ENCODE measurements at regions not wholly inside any gene's neighbourhood (a gene's known extent, or its start where the extent isn't known, plus 50 kb on each side); places are given as distances from the start of the nearest gene placed in this dataset.

DNA sequence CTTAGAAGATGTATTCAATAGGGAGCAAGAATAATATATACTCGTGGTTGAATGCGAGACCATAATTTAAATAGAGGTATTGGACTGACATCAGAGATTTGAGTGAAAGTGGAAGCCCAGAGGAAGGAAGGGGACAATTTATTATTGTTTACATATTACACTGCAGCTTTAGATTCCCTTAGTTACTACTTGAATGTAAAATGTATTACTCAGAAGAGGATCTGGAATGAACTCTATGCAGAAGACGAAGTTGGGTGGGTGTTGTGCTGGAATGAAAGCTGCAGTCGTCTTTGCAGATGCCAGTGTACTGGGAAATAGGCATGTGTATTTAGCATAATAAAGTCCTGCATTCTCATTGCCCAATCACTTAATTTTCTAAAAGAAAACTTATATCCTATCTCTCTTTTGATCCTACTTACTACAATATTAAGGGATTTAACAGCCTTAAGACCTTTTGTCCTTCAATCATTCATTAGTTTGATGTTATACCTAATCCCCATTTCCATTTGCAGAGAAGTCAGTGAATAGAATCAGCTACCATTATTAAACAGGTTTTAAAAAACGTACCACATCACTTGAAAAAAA is 570.7 kb upstream of the WWC1 start:
- Histone ChIP-seq H3K27ac (ENCODE audit: low read depth in 1 of 2, low read length in 2 of 2) (no peak overlapping the region), H3K27me3 (ENCODE audit: control insufficient read depth in 4 of 4, insufficient read depth in 4 of 4, low read length in 3 of 4) (no peaks in the 10 kb centered on the region), H3K4me1 (ENCODE audit: control insufficient read depth in 4 of 4, insufficient read depth in 4 of 4, low read length in 3 of 4) (no peaks in the 10 kb centered on the region), H3K9me3 (ENCODE audit: control insufficient read depth in 4 of 4, low read length in 3 of 4) (no peaks in the 10 kb centered on the region), H3K36me3 (ENCODE audit: control insufficient read depth in 4 of 4, insufficient read depth in 3 of 4, low read depth in 1 of 4, low read length in 3 of 4) (no peaks in the 10 kb centered on the region), H3K9ac (ENCODE audit: low read depth in 1 of 2, low read length in 2 of 2) (no peak overlapping the region), H3K4me3 (ENCODE audit: low read depth in 1 of 3, low read length in 3 of 3) (no peak overlapping the region)
- no peak for DNase-seq (ENCODE audit: low spot score)
- TF ChIP-seq JUND (IDR thresholded peaks at IDR 0.05) (no peak), REST (IDR thresholded peaks at IDR 0.05) (no peak), HNF4A (conservative IDR thresholded peaks at IDR 0.05) (no peak), GABPA (IDR thresholded peaks at IDR 0.05 in 1 of 2, conservative IDR thresholded peaks at IDR 0.05 in 1 of 2) (no peak), RAD21 (IDR thresholded peaks at IDR 0.05) (no peak), TAF1 (conservative IDR thresholded peaks at IDR 0.05) (no peak), FOXA2 (IDR thresholded peaks at IDR 0.05) (no peak), EGR1 (IDR thresholded peaks at IDR 0.05; ENCODE audit: low read depth in 2 of 2) (no peak), MAX (IDR thresholded peaks at IDR 0.05) (no peak), NR2F2 (IDR thresholded peaks at IDR 0.05) (no peak), RXRA (IDR thresholded peaks at IDR 0.05) (no peak)
- TF ChIP-seq, protein P1, sequence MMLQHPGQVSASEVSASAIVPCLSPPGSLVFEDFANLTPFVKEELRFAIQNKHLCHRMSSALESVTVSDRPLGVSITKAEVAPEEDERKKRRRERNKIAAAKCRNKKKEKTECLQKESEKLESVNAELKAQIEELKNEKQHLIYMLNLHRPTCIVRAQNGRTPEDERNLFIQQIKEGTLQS (IDR thresholded peaks at IDR 0.05), result no peak
- TF ChIP-seq, protein P2, sequence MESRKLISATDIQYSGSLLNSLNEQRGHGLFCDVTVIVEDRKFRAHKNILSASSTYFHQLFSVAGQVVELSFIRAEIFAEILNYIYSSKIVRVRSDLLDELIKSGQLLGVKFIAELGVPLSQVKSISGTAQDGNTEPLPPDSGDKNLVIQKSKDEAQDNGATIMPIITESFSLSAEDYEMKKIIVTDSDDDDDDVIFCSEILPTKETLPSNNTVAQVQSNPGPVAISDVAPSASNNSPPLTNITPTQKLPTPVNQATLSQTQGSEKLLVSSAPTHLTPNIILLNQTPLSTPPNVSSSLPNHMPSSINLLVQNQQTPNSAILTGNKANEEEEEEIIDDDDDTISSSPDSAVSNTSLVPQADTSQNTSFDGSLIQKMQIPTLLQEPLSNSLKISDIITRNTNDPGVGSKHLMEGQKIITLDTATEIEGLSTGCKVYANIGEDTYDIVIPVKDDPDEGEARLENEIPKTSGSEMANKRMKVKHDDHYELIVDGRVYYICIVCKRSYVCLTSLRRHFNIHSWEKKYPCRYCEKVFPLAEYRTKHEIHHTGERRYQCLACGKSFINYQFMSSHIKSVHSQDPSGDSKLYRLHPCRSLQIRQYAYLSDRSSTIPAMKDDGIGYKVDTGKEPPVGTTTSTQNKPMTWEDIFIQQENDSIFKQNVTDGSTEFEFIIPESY (IDR thresholded peaks at IDR 0.05), result no peak
- 43% methylated on average over 5 of the region's 5 CpGs for WGBS

DNA sequence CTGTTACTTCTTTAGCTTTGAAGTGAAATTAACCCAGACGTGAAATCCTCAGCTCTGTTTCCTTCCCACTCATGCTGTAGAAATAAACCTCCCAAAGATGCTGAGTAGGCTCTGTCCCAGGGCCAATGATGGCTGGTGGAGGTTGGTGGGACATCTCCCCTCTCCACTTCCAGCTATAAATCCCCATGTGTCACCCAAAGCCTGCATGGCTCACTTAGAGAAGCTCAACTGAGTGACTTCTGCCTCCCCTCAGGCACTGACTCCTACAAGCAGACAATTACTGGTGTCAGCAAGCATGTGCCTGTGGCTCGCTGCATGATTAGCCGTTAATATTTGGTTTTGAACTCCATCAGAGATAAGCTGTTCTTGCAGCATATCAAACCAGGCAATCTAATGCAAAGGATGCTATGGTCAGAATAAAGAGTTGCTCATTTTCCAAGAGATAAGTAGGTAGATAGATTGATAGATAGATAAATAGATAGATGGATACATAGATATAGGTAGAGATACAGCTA is 569.5 kb upstream of the WWC1 start:
- no peak overlapping the region for H3K27ac ChIP-seq (ENCODE audit: low read depth in 1 of 2, low read length in 2 of 2)
- 42% methylated on average over 3 of the region's 3 CpGs for WGBS
- no peak overlapping the region for H3K9ac ChIP-seq (ENCODE audit: low read depth in 1 of 2, low read length in 2 of 2)
- H3K4me3 ChIP-seq (ENCODE audit: low read depth in 1 of 3, low read length in 3 of 3), result no peak overlapping the region
- no peaks in the 10 kb centered on the region for H3K9me3 ChIP-seq (ENCODE audit: control insufficient read depth in 4 of 4, low read length in 3 of 4)
- no peak for DNase-seq (ENCODE audit: low spot score)
- no peaks in the 10 kb centered on the region for H3K27me3 ChIP-seq (ENCODE audit: control insufficient read depth in 4 of 4, insufficient read depth in 4 of 4, low read length in 3 of 4)
- H3K4me1 ChIP-seq (ENCODE audit: control insufficient read depth in 4 of 4, insufficient read depth in 4 of 4, low read length in 3 of 4), result no peaks in the 10 kb centered on the region
- H3K36me3 ChIP-seq (ENCODE audit: control insufficient read depth in 4 of 4, insufficient read depth in 3 of 4, low read depth in 1 of 4, low read length in 3 of 4), result no peaks in the 10 kb centered on the region
- no peak for TF ChIP-seq SP1 (IDR thresholded peaks at IDR 0.05)
- TF ChIP-seq NR2F2 (IDR thresholded peaks at IDR 0.05), result no peak
- TF ChIP-seq REST (IDR thresholded peaks at IDR 0.05), result no peak
- TF ChIP-seq, protein P1 (IDR thresholded peaks at IDR 0.05), result no peak
- no peak for TF ChIP-seq JUND (IDR thresholded peaks at IDR 0.05)
- no peak for TF ChIP-seq FOXA1 (IDR thresholded peaks at IDR 0.05)
- TF ChIP-seq HNF4G (IDR thresholded peaks at IDR 0.05), result no peak
- TF ChIP-seq HNF4A (conservative IDR thresholded peaks at IDR 0.05), result no peak
- no peak for TF ChIP-seq RXRA (IDR thresholded peaks at IDR 0.05)
- no peak for TF ChIP-seq TAF1 (conservative IDR thresholded peaks at IDR 0.05)
- TF ChIP-seq EGR1 (IDR thresholded peaks at IDR 0.05; ENCODE audit: low read depth in 2 of 2), result no peak
- no peak for TF ChIP-seq MAX (IDR thresholded peaks at IDR 0.05)
- TF ChIP-seq GABPA (IDR thresholded peaks at IDR 0.05 in 1 of 2, conservative IDR thresholded peaks at IDR 0.05 in 1 of 2), result no peak
- TF ChIP-seq, protein P2 (IDR thresholded peaks at IDR 0.05), result no peak

Data from liver (tissue), 7 donors.